ENCODE measurements at regions not wholly inside any gene's neighbourhood (a gene's known extent, or its start where the extent isn't known, plus 50 kb on each side); places are given as distances from the start of the nearest gene placed in this dataset.

DNA sequence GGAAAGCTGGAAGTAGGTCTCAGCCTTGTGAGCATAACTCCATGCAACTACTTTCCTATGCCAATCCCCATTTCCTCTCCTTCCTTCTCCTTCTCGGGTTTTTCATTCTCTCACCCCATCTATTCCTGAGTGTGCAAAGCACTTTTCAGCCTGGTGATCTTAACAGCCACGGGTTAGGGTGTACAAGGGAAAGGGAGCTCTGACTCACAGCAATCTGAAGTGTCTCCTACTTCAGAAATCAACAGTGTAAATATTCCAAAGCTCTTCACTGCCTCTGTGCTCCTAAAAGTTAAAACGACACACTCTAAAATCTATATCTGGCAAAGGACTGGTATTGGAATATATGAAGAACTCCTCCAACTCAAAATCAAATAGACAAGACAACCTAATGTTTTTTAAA, 268.0 kb upstream of the IRX3 start:
- no peak for DNase-seq (ENCODE audit: low spot score)
- Histone ChIP-seq H3K27ac (no peak overlapping the region), H3K27me3 (replicated peaks; ENCODE audit: insufficient read depth) (no peaks in the 10 kb centered on the region), H3K9me3 (peaks cover 6% of the 10 kb centered on the region), H3K4me1 (ENCODE audit: control insufficient read depth in 1 of 2, low read depth in 2 of 2) (no peaks in the 10 kb centered on the region), H3K36me3 (no peaks in the 10 kb centered on the region), H3K4me3 (no peak overlapping the region)
- TF ChIP-seq, protein P1, sequence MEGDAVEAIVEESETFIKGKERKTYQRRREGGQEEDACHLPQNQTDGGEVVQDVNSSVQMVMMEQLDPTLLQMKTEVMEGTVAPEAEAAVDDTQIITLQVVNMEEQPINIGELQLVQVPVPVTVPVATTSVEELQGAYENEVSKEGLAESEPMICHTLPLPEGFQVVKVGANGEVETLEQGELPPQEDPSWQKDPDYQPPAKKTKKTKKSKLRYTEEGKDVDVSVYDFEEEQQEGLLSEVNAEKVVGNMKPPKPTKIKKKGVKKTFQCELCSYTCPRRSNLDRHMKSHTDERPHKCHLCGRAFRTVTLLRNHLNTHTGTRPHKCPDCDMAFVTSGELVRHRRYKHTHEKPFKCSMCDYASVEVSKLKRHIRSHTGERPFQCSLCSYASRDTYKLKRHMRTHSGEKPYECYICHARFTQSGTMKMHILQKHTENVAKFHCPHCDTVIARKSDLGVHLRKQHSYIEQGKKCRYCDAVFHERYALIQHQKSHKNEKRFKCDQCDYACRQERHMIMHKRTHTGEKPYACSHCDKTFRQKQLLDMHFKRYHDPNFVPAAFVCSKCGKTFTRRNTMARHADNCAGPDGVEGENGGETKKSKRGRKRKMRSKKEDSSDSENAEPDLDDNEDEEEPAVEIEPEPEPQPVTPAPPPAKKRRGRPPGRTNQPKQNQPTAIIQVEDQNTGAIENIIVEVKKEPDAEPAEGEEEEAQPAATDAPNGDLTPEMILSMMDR (IDR thresholded peaks at IDR 0.05), result no peak
- no peak for ATAC-seq (ENCODE audit: insufficient number of reproducible peaks, low FRiP score, low read depth)

DNA sequence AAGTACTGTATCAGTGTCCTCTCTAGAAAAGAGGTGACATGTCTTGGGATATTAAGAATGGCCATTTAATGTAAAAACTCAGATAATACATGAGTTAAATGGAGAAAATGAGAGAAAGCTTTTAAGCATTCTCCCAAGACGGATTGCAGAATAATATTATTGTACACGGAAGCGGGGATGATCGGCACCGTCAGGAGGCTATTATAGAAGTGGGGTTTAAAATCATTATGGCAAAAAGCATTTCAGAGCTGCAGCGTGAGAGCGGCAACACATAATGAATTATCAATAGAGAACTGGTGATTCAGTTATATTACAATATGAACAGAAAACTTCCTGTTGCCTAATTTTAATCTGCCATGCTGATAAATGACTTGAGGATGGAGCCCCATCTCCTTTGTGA, 261.7 kb upstream of the IRX3 start:
- no peaks in the 10 kb centered on the region for H3K9me3 ChIP-seq
- TF ChIP-seq, protein P1 (IDR thresholded peaks at IDR 0.05), result no peak
- H3K4me3 ChIP-seq, result no peak overlapping the region
- DNase-seq (ENCODE audit: low spot score) (no peak), ATAC-seq (ENCODE audit: insufficient number of reproducible peaks, low FRiP score, low read depth) (no peak)
- H3K27ac ChIP-seq, result no peak overlapping the region
- H3K36me3 ChIP-seq, result no peaks in the 10 kb centered on the region
- no peaks in the 10 kb centered on the region for H3K27me3 ChIP-seq (replicated peaks; ENCODE audit: insufficient read depth)
- peaks cover 0 to 10% of the 10 kb centered on the region in 2 donors for H3K4me1 ChIP-seq (ENCODE audit: control insufficient read depth in 1 of 2, low read depth in 2 of 2)

DNA sequence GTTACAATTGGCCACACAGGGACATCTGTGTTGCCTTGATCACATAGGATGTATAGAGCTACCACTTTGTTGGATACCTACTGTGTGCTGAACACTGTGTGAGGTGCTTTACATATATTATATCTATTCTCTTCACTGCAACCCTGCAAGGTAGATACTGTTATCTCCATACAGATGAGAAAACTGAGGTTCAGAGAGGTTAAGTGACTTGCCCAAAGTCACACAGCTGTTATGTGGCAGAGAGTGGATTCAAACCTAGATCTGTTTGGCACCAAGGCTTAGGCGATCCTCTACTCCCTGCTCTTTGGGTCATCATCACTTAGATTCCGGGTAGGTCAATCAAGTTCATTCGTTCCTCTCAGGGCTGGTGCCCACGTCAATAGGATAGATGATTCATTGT, 260.5 kb upstream of the IRX3 start:
- no peaks in the 10 kb centered on the region for H3K36me3 ChIP-seq
- H3K27ac ChIP-seq, result no peak overlapping the region
- DNase-seq (ENCODE audit: low spot score) (no peak), ATAC-seq (ENCODE audit: insufficient number of reproducible peaks, low FRiP score, low read depth) (no peak)
- no peaks in the 10 kb centered on the region for H3K27me3 ChIP-seq (replicated peaks; ENCODE audit: insufficient read depth)
- H3K4me3 ChIP-seq, result no peak overlapping the region
- no peaks in the 10 kb centered on the region for H3K9me3 ChIP-seq
- peaks cover 0 to 10% of the 10 kb centered on the region in 2 donors for H3K4me1 ChIP-seq (ENCODE audit: control insufficient read depth in 1 of 2, low read depth in 2 of 2)
- TF ChIP-seq, protein P1 (IDR thresholded peaks at IDR 0.05), result no peak

DNA sequence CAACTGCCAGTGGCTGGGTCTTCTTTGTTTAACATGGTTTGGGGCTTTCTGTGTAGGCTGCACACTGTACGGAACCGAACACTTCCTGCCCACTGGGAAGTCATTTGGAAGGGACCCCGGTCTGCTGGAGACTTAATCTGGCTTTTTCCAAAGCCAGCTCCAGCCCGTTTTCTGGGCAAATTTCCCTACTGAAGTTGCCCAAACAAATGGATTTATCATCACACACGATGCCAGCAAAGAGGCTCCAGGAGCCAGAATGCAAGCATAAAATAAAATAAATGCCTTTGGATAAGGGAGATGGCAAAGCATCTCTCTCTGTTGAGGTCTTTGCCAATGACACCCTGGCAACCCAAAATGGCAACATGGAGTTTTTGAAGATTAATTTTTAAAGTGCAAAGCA, 259.9 kb upstream of the IRX3 start:
- Histone ChIP-seq H3K9me3 (no peaks in the 10 kb centered on the region), H3K36me3 (no peaks in the 10 kb centered on the region), H3K4me1 (ENCODE audit: control insufficient read depth in 1 of 2, low read depth in 2 of 2) (peaks cover 0 to 10% of the 10 kb centered on the region in 2 donors), H3K27ac (no peak overlapping the region), H3K27me3 (replicated peaks; ENCODE audit: insufficient read depth) (no peaks in the 10 kb centered on the region), H3K4me3 (no peak overlapping the region)
- DNase-seq (ENCODE audit: low spot score) (no peak), ATAC-seq (ENCODE audit: insufficient number of reproducible peaks, low FRiP score, low read depth) (no peak)
- TF ChIP-seq, protein P1 (IDR thresholded peaks at IDR 0.05), result no peak

DNA sequence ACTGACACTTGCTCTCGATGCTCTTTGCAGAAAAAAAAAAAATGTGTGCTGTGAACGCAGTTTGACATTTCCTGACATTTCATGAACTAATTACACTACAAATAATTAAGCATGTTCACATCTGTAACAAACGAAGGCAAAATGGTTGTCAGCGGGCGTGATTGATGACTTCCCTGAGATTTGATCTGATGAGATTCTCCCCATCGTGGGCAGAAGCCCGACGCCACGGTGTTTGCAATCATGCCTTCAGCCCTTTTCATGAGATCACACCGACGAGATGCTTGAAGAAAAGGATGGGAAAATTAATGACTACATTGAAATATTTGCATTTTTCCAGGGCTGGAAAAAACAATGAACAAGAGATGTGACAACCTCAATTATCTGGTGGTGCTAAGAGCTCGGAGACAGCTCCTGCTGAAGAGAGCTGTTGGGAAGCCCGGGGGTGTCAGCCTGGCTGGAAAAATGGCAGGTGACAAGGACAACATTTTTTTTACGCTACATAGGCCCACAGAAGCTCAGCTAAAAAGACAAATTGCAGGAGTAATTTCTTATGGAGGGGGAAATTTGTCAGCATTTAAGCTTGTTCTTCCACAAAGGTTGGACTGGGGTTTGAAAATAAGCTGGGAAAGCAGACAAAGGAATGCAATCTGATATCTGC, 259.4 kb upstream of the IRX3 start:
- Histone ChIP-seq H3K27me3 (replicated peaks; ENCODE audit: insufficient read depth) (no peaks in the 10 kb centered on the region), H3K4me1 (ENCODE audit: control insufficient read depth in 1 of 2, low read depth in 2 of 2) (peaks cover 0 to 10% of the 10 kb centered on the region in 2 donors), H3K4me3 (no peak overlapping the region), H3K36me3 (no peaks in the 10 kb centered on the region), H3K9me3 (no peaks in the 10 kb centered on the region), H3K27ac (no peak overlapping the region)
- DNase-seq (ENCODE audit: low spot score) (no peak), ATAC-seq (ENCODE audit: insufficient number of reproducible peaks, low FRiP score, low read depth) (no peak)
- TF ChIP-seq, protein P1 (IDR thresholded peaks at IDR 0.05), result no peak

Data from thoracic aorta (tissue), 2 donors.